SK-N-SH (cell line): ENCODE measurements at regions not wholly inside any gene's neighbourhood (a gene's known extent, or its start where the extent isn't known, plus 50 kb on each side); places are given as distances from the start of the nearest gene placed in this dataset.

Experiments used
- CTCF ChIA-PET: fragments of 300-600, 350-600 bp; formaldehyde crosslinking; extraction: SDS; loops from one replicate; lab custom pipeline; 2021; lab: Yijun Ruan, JAX
- POLR2A ChIA-PET: fragments of 350-600 bp; sonication (Branson Sonifier 250); formaldehyde crosslinking; extraction: SDS; loops from one replicate; lab custom pipeline; 2020; ENCODE audit warnings: antibody characterized with exemption, inconsistent platforms; lab: Yijun Ruan, JAX
- DNase-seq: peaks from one replicate; pipeline ENCODE4 v3.0.0; 2012
- H2AFZ ChIP-seq: fragments of 200-600 bp; sonication (generic); 2 replicates; pipeline ENCODE4 v1.8.1; 2016; ENCODE audit warnings: antibody characterized with exemption, mild to moderate bottlenecking, low read depth
- H3F3A ChIP-seq: fragments of 200-600 bp; sonication (generic); replicated peaks from 2 replicates; pipeline ENCODE3; 2016; ENCODE audit warnings: antibody characterized with exemption, mild to moderate bottlenecking; ENCODE audit not compliant: insufficient read depth
- H3K27ac ChIP-seq, 2 experiments: fragments of 200-500 bp in 1 of 2; fragments of 200-600 bp in 1 of 2; sonication (Bioruptor generic) in 1 of 2; sonication (generic), shearing (Covaris generic) in 1 of 2; 2 replicates each; pipeline versions ENCODE4 v1.5.1 to v1.6.1; 2014 to 2016; ENCODE audit warnings: low read depth in 2 of 2, inconsistent platforms in 1 of 2, low read length in 1 of 2, mild to moderate bottlenecking in 1 of 2, mixed read lengths in 1 of 2
- H3K27me3 ChIP-seq: fragments of 200-600 bp; sonication (generic), shearing (Covaris generic); 2 replicates; pipeline ENCODE4 v1.6.1; 2016; ENCODE audit warnings: mixed run types; ENCODE audit not compliant: insufficient read depth
- H3K36me3 ChIP-seq, 2 experiments: fragments of 200-500 bp in 1 of 2; fragments of 200-600 bp in 1 of 2; sonication (Bioruptor generic) in 1 of 2; sonication (generic) in 1 of 2; replicated peaks in 1 of 2; 2 replicates each; pipeline versions ENCODE3 to v1.5.1; 2014 to 2016; ENCODE audit warnings: low read length in 1 of 2, mild to moderate bottlenecking in 1 of 2; ENCODE audit not compliant: insufficient read depth in 2 of 2, control insufficient read depth in 1 of 2
- H3K4me1 ChIP-seq, 2 experiments: fragments of 200-500 bp in 1 of 2; fragments of 200-600 bp in 1 of 2; sonication (Bioruptor generic) in 1 of 2; sonication (generic), shearing (Covaris generic) in 1 of 2; 2 replicates each; pipeline versions ENCODE4 v1.5.1 to v1.6.1; 2014 to 2016; ENCODE audit warnings: low read depth in 1 of 2, low read length in 1 of 2, mixed run types in 1 of 2; ENCODE audit not compliant: insufficient read depth in 2 of 2, control insufficient read depth in 1 of 2
- H3K4me2 ChIP-seq: fragments of 200-600 bp; sonication (generic), shearing (Covaris generic); 2 replicates; pipeline ENCODE4 v1.6.1; 2017; ENCODE audit warnings: mixed run types
- H3K4me3 ChIP-seq, 2 experiments: fragments of 200-500 bp in 1 of 2; fragments of 200-600 bp in 1 of 2; sonication (Bioruptor generic) in 1 of 2; sonication (generic), shearing (Covaris generic) in 1 of 2; 2 replicates each; pipeline versions ENCODE4 v1.5.1 to v1.8.1; 2014 to 2016; ENCODE audit warnings: low read depth in 2 of 2, inconsistent platforms in 1 of 2, low read length in 1 of 2, mild to moderate bottlenecking in 1 of 2, mixed read lengths in 1 of 2, moderate library complexity in 1 of 2
- H3K79me2 ChIP-seq: fragments of 200-600 bp; sonication (generic); 2 replicates; pipeline ENCODE4 v1.8.1; 2017; ENCODE audit warnings: mild to moderate bottlenecking; ENCODE audit not compliant: insufficient read depth
- H3K9ac ChIP-seq: fragments of 200-600 bp; sonication (generic); 2 replicates; pipeline ENCODE4 v1.6.1; 2017; ENCODE audit warnings: mixed run types
- H3K9me2 ChIP-seq: fragments of 200-600 bp; sonication (generic); 2 replicates; pipeline ENCODE4 v1.6.1; 2017; ENCODE audit warnings: mixed run types
- H3K9me3 ChIP-seq: fragments of 200-600 bp; sonication (generic); 2 replicates; pipeline ENCODE4 v1.6.1; 2017; ENCODE audit warnings: mixed run types, mild to moderate bottlenecking, moderate library complexity
- H4K20me1 ChIP-seq: fragments of 200-600 bp; sonication (generic); 2 replicates; pipeline ENCODE4 v1.6.1; 2017; ENCODE audit warnings: mild to moderate bottlenecking, mixed run types; ENCODE audit not compliant: insufficient read depth
- ELF1 ChIP-seq: IDR thresholded peaks from 2 replicates; pipeline ENCODE4 v1.4.0; 2012
- EP300 ChIP-seq, 2 experiments: IDR thresholded peaks; 2 replicates each; pipeline versions ENCODE4 v1.4.0 to v1.6.1; 2012; ENCODE audit warnings: borderline replicate concordance in 1 of 2, low read depth in 1 of 2, low read length in 1 of 2
- FOXJ3 ChIP-seq: sonication (generic); formaldehyde crosslinking; IDR thresholded peaks from 2 replicates; pipeline ENCODE4 v1.5.1; 2020; ENCODE audit warnings: mild to moderate bottlenecking, missing genetic modification reagents
- MEF2A ChIP-seq: IDR thresholded peaks from 2 replicates; pipeline ENCODE4 v1.4.0; 2012; ENCODE audit warnings: low read depth, borderline replicate concordance
- NFIC ChIP-seq: IDR thresholded peaks from 2 replicates; pipeline ENCODE4 v1.4.0; 2012; ENCODE audit warnings: borderline replicate concordance
- POLR2AphosphoS5 ChIP-seq: IDR thresholded peaks from 2 replicates; pipeline ENCODE4 v1.6.1; 2012; ENCODE audit warnings: low read depth, low read length
- RAD21 ChIP-seq: IDR thresholded peaks from 2 replicates; pipeline ENCODE4 v1.6.1; 2012; ENCODE audit warnings: mild to moderate bottlenecking, low read length
- RCOR1 ChIP-seq: fragments of 150-350 bp; IDR thresholded peaks from 2 replicates; pipeline ENCODE4 v1.6.1; 2017; ENCODE audit warnings: antibody characterized with exemption, low read length
- RFX5 ChIP-seq: IDR thresholded peaks from 2 replicates; pipeline ENCODE4 v1.6.1; 2012; ENCODE audit warnings: mild to moderate bottlenecking, improper control_type of control experiment, low read length
- RXRA ChIP-seq: IDR thresholded peaks from 2 replicates; pipeline ENCODE4 v1.4.0; 2012; ENCODE audit warnings: low read depth, mild to moderate bottlenecking, borderline replicate concordance
- SMC3 ChIP-seq: IDR thresholded peaks from 2 replicates; pipeline ENCODE4 v1.6.1; 2012; ENCODE audit warnings: low read depth, low read length, improper control_type of control experiment
- TCF12 ChIP-seq: IDR thresholded peaks from 2 replicates; pipeline ENCODE4 v1.4.0; 2012
- YY1 ChIP-seq: IDR thresholded peaks from 2 replicates; pipeline ENCODE4 v1.4.0; 2012; ENCODE audit warnings: low read depth, mild to moderate bottlenecking
- WGBS: methylation state at CpG from one replicate; pipeline ENCODE4 v1.1.6; 2017; ENCODE audit warnings: low lambda C conversion rate; 5-methylcytosine and 5-hydroxymethylcytosine counted together
- TF ChIP-seq, protein P1 (sequence below): IDR thresholded peaks from 2 replicates; pipeline ENCODE4; 2012
- TF ChIP-seq, protein P2 (sequence below): IDR thresholded peaks from 2 replicates; pipeline ENCODE4 v1.4.0; 2012; ENCODE audit warnings: low read depth
- TF ChIP-seq, protein P3 (sequence below): IDR thresholded peaks from 2 replicates; pipeline ENCODE4 v1.6.1; 2012; ENCODE audit warnings: mild to moderate bottlenecking, low read depth, low read length, moderate library complexity
- TF ChIP-seq, protein P4 (sequence below): fragments of 150-350 bp; IDR thresholded peaks from 2 replicates; pipeline ENCODE4 v1.6.1; 2016; ENCODE audit warnings: mild to moderate bottlenecking, low read depth, low read length
- TF ChIP-seq, protein P5 (sequence below): fragments of 200-600 bp; sonication (generic); IDR thresholded peaks from 2 replicates; pipeline ENCODE4 v1.6.1; 2017; ENCODE audit warnings: antibody characterized with exemption, mild to moderate bottlenecking, moderate library complexity
- TF ChIP-seq, protein P6 (sequence below): IDR thresholded peaks from 2 replicates; pipeline ENCODE4 v1.4.0; 2012; ENCODE audit warnings: low read depth, borderline replicate concordance
- TF ChIP-seq, protein P7 (sequence below): fragments of 150-350 bp; IDR thresholded peaks from 2 replicates; pipeline ENCODE4 v1.6.1; 2017; ENCODE audit warnings: antibody characterized with exemption, low read length, low read depth, borderline replicate concordance

DNA sequence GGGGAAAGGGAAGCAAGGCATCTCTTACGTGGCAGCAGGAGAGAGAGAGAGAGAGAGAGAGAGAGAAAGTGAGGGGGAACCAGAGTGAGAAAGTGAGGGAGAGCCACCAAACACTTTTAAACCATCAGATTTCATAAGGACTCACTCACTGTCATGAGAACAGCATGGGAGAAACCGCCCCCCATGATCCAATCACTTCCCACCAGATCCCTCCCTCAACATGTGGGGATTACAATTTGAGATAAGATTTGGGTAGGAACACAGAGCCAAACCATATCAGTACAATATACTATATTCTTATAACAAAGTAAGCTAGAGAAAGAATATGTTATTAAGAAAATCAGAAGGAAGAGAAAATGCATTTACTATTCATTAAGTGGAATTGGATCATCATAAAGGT is 53.7 kb upstream of the PLXNC1 start (continued):
- TF ChIP-seq RCOR1 (no peak), POLR2AphosphoS5 (no peak), FOXJ3 (no peak)
- TF ChIP-seq, protein P1, sequence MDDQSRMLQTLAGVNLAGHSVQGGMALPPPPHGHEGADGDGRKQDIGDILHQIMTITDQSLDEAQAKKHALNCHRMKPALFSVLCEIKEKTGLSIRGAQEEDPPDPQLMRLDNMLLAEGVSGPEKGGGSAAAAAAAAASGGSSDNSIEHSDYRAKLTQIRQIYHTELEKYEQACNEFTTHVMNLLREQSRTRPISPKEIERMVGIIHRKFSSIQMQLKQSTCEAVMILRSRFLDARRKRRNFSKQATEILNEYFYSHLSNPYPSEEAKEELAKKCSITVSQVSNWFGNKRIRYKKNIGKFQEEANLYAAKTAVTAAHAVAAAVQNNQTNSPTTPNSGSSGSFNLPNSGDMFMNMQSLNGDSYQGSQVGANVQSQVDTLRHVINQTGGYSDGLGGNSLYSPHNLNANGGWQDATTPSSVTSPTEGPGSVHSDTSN: no peak
- TF ChIP-seq, protein P2, sequence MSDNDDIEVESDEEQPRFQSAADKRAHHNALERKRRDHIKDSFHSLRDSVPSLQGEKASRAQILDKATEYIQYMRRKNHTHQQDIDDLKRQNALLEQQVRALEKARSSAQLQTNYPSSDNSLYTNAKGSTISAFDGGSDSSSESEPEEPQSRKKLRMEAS: no peak
- TF ChIP-seq, protein P3, sequence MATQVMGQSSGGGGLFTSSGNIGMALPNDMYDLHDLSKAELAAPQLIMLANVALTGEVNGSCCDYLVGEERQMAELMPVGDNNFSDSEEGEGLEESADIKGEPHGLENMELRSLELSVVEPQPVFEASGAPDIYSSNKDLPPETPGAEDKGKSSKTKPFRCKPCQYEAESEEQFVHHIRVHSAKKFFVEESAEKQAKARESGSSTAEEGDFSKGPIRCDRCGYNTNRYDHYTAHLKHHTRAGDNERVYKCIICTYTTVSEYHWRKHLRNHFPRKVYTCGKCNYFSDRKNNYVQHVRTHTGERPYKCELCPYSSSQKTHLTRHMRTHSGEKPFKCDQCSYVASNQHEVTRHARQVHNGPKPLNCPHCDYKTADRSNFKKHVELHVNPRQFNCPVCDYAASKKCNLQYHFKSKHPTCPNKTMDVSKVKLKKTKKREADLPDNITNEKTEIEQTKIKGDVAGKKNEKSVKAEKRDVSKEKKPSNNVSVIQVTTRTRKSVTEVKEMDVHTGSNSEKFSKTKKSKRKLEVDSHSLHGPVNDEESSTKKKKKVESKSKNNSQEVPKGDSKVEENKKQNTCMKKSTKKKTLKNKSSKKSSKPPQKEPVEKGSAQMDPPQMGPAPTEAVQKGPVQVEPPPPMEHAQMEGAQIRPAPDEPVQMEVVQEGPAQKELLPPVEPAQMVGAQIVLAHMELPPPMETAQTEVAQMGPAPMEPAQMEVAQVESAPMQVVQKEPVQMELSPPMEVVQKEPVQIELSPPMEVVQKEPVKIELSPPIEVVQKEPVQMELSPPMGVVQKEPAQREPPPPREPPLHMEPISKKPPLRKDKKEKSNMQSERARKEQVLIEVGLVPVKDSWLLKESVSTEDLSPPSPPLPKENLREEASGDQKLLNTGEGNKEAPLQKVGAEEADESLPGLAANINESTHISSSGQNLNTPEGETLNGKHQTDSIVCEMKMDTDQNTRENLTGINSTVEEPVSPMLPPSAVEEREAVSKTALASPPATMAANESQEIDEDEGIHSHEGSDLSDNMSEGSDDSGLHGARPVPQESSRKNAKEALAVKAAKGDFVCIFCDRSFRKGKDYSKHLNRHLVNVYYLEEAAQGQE: no peak

DNA sequence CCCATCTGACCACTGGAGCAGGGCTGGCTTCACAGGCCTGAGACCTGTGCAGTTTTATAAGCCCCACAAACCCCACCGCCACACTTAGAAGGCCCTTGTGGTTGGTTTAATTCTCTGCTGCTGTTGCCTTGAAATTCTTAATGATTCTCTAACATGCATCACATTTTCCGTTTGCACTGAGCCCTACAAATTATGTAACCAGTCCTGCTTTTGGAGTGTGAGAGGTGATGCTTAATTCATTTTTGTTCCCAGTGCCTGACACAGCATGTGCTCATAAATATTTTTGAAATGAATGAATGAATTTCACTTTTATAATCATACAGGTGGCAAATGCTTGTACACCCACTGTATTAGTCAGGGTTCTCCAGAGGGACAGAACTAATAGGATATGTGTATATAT is 52.8 kb upstream of the PLXNC1 start:
- H3K36me3 ChIP-seq: no peaks in the 10 kb centered on the region
- H3K9me2 ChIP-seq: no peaks in the 10 kb centered on the region
- no peak overlapping the region for H3K4me2 ChIP-seq
- H3K27me3 ChIP-seq: no peaks in the 10 kb centered on the region
- TF ChIP-seq TCF12: no peak
- TF ChIP-seq, protein P2: no peak
- TF ChIP-seq RFX5: no peak
- TF ChIP-seq YY1: no peak
- no peak for TF ChIP-seq RAD21
- TF ChIP-seq NFIC: no peak
- TF ChIP-seq, protein P4, sequence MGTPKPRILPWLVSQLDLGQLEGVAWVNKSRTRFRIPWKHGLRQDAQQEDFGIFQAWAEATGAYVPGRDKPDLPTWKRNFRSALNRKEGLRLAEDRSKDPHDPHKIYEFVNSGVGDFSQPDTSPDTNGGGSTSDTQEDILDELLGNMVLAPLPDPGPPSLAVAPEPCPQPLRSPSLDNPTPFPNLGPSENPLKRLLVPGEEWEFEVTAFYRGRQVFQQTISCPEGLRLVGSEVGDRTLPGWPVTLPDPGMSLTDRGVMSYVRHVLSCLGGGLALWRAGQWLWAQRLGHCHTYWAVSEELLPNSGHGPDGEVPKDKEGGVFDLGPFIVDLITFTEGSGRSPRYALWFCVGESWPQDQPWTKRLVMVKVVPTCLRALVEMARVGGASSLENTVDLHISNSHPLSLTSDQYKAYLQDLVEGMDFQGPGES: no peak
- TF ChIP-seq RXRA: no peak
- TF ChIP-seq, protein P5, sequence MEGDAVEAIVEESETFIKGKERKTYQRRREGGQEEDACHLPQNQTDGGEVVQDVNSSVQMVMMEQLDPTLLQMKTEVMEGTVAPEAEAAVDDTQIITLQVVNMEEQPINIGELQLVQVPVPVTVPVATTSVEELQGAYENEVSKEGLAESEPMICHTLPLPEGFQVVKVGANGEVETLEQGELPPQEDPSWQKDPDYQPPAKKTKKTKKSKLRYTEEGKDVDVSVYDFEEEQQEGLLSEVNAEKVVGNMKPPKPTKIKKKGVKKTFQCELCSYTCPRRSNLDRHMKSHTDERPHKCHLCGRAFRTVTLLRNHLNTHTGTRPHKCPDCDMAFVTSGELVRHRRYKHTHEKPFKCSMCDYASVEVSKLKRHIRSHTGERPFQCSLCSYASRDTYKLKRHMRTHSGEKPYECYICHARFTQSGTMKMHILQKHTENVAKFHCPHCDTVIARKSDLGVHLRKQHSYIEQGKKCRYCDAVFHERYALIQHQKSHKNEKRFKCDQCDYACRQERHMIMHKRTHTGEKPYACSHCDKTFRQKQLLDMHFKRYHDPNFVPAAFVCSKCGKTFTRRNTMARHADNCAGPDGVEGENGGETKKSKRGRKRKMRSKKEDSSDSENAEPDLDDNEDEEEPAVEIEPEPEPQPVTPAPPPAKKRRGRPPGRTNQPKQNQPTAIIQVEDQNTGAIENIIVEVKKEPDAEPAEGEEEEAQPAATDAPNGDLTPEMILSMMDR: no peak
- no peak for TF ChIP-seq ELF1
- no peak for TF ChIP-seq EP300 (IDR thresholded peaks at IDR 0.05; ENCODE audit: borderline replicate concordance in 1 of 2, low read depth in 1 of 2, low read length in 1 of 2)
- TF ChIP-seq MEF2A: no peak
- TF ChIP-seq RCOR1: no peak
- no peak for TF ChIP-seq FOXJ3
- TF ChIP-seq, protein P6, sequence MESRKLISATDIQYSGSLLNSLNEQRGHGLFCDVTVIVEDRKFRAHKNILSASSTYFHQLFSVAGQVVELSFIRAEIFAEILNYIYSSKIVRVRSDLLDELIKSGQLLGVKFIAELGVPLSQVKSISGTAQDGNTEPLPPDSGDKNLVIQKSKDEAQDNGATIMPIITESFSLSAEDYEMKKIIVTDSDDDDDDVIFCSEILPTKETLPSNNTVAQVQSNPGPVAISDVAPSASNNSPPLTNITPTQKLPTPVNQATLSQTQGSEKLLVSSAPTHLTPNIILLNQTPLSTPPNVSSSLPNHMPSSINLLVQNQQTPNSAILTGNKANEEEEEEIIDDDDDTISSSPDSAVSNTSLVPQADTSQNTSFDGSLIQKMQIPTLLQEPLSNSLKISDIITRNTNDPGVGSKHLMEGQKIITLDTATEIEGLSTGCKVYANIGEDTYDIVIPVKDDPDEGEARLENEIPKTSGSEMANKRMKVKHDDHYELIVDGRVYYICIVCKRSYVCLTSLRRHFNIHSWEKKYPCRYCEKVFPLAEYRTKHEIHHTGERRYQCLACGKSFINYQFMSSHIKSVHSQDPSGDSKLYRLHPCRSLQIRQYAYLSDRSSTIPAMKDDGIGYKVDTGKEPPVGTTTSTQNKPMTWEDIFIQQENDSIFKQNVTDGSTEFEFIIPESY: no peak
- TF ChIP-seq POLR2AphosphoS5: no peak
- no peak for TF ChIP-seq SMC3
- TF ChIP-seq, protein P7, sequence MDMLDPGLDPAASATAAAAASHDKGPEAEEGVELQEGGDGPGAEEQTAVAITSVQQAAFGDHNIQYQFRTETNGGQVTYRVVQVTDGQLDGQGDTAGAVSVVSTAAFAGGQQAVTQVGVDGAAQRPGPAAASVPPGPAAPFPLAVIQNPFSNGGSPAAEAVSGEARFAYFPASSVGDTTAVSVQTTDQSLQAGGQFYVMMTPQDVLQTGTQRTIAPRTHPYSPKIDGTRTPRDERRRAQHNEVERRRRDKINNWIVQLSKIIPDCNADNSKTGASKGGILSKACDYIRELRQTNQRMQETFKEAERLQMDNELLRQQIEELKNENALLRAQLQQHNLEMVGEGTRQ: no peak
- peaks cover 0 to 18% of the 10 kb centered on the region in 2 experiments; a peak in 2 of 4 replicates for H3K4me1 ChIP-seq
- CTCF ChIA-PET: no interaction called here
- no peak for DNase-seq
- 79% methylated on average over 2 of the region's 2 CpGs for WGBS
- no peak overlapping the region for H3K27ac ChIP-seq
- POLR2A ChIA-PET: no interaction called here
- H3K4me3 ChIP-seq: no peak overlapping the region
- H4K20me1 ChIP-seq: no peaks in the 10 kb centered on the region
- no peak overlapping the region for H2AFZ ChIP-seq
- H3F3A ChIP-seq: peaks cover 14% of the 10 kb centered on the region
- H3K9me3 ChIP-seq: no peaks in the 10 kb centered on the region
- H3K9ac ChIP-seq: no peak overlapping the region
- H3K79me2 ChIP-seq: no peaks in the 10 kb centered on the region
